VCaP (cell line): ENCODE measurements at regions not wholly inside any gene's neighbourhood (a gene's known extent, or its start where the extent isn't known, plus 50 kb on each side); places are given as distances from the start of the nearest gene placed in this dataset.

ENCODE experiments used
- H3K27ac ChIP-seq: fragments of 450-650 bp; 2 replicates; pipeline ENCODE4 v1.5.1; 2017
- TF ChIP-seq, protein P1 (sequence below): fragments of 450-650 bp; conservative IDR thresholded peaks from 2 replicates; pipeline ENCODE4 v1.5.1; 2017; ENCODE audit warnings: mild to moderate bottlenecking, moderate library complexity

GRCh38 chr4:53714236-53715140 lies 123.2 kb upstream of the LNX1 start:
- H3K27ac ChIP-seq: no peak overlapping the region
- TF ChIP-seq, protein P1, sequence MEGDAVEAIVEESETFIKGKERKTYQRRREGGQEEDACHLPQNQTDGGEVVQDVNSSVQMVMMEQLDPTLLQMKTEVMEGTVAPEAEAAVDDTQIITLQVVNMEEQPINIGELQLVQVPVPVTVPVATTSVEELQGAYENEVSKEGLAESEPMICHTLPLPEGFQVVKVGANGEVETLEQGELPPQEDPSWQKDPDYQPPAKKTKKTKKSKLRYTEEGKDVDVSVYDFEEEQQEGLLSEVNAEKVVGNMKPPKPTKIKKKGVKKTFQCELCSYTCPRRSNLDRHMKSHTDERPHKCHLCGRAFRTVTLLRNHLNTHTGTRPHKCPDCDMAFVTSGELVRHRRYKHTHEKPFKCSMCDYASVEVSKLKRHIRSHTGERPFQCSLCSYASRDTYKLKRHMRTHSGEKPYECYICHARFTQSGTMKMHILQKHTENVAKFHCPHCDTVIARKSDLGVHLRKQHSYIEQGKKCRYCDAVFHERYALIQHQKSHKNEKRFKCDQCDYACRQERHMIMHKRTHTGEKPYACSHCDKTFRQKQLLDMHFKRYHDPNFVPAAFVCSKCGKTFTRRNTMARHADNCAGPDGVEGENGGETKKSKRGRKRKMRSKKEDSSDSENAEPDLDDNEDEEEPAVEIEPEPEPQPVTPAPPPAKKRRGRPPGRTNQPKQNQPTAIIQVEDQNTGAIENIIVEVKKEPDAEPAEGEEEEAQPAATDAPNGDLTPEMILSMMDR: no peak

- no peak overlapping the region for H3K27ac ChIP-seq
- TF ChIP-seq, protein P1: no peak
These were observed 122.5 kb upstream of the LNX1 start for GRCh38 chr4:53713767-53714166.

DNA sequence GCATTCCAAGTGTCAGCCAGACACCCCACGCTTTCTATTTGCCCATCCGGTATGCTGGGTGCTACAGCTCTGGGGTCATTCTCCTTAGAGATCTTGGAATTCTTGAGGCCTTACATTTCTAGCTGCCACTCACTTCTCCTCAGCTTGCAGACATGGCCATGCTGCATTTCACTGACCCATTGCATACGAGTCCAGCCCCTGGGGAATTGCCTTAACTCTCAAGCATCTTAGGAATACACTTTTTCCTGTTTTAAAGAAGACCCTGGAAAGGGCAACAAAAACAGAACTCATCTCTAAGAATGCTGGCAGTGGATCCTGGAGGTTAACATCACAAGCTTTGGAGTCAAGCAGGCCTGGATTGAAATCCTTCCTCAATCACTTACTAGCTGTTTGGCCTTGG lies 122.0 kb upstream of the LNX1 start:
- TF ChIP-seq, protein P1: no peak
- H3K27ac ChIP-seq: no peak overlapping the region

- TF ChIP-seq, protein P1: no peak
These were observed 121.2 kb upstream of the LNX1 start for GRCh38 chr4:53712408-53713020.

GRCh38 chr4:53711926-53712325 lies 120.6 kb upstream of the LNX1 start:
- H3K27ac ChIP-seq: no peak overlapping the region
- TF ChIP-seq, protein P1: no peak

More at GRCh38 chr4:53712408-53713020, 121.2 kb upstream of the LNX1 start:
- H3K27ac ChIP-seq: no peak overlapping the region

DNA sequence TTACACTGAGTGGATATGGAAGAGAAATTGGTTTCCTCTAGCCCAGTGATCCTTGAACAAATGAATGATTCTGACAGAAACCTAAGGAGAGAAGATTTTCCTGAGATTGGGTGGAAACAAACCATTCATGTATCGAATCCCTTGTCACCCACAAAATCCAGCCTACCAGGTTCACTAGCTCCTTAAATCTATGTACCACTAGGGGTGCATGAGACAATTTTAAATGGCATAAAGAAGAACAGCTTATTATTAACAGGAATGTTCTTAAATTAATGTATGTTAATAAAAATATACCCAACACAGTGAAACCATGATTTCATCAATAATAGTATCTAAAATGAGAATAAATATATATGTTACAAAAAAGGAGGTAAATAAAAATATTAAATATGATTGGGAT lies 118.4 kb upstream of the LNX1 start:
- TF ChIP-seq, protein P1: peak; percentile 38; the same call in 1 of the 2 replicates
- no peak overlapping the region for H3K27ac ChIP-seq

DNA sequence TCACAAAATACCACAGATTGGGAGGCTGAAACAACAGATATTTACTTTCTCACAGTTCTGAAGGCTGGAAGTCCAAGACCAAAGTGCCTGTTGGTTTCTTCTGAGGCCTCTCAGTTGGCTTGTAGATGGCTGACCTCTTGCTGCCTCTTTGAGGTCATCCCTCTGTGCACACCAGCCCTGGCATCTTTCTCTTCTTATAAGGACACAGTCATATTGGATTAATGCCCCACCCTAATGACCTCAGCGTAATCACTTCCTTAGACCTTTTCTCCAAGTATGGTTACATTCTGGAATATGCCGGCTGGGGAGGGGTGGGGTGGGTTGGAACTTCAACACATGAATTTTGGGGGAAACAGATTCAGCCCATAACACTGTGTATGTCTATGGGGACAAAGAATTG lies 116.2 kb upstream of the LNX1 start:
- TF ChIP-seq, protein P1: no peak
- H3K27ac ChIP-seq: no peak overlapping the region
